ENCODE measurements at regions not wholly inside any gene's neighbourhood (a gene's known extent, or its start where the extent isn't known, plus 50 kb on each side); places are given as distances from the start of the nearest gene placed in this dataset.

GRCh38 chr9:126057121-126057825 is 269.4 kb upstream of the MVB12B start:
- TF ChIP-seq CTCF (IDR thresholded peaks at IDR 0.05 in 2 of 3, conservative IDR thresholded peaks at IDR 0.05 in 1 of 3; ENCODE audit: borderline replicate concordance in 1 of 3, insufficient read depth in 1 of 3, low read depth in 2 of 3, low read length in 2 of 3) = no peak
- no peak for TF ChIP-seq SIN3A (IDR thresholded peaks at IDR 0.05; ENCODE audit: low read depth)
- no peak for TF ChIP-seq REST (IDR thresholded peaks at IDR 0.05; ENCODE audit: low read depth)
- TF ChIP-seq ZNF274 (IDR thresholded peaks at IDR 0.05; ENCODE audit: low read depth, low read length) = no peak
- TF ChIP-seq SP1 (IDR thresholded peaks at IDR 0.05; ENCODE audit: low read depth) = no peak

Data from HCT116 (cell line).